HepG2 (cell line): ENCODE measurements at regions not wholly inside any gene's neighbourhood (a gene's known extent, or its start where the extent isn't known, plus 50 kb on each side); places are given as distances from the start of the nearest gene placed in this dataset.

Experiments
- ATAC-seq: fragments of 200-7000 bp; cut with Tn5 transposase; 3 replicates; pipeline ENCODE4 v1.9.1; 2020; ENCODE audit warnings: mild to moderate bottlenecking, moderate library complexity
- BruUV-seq: library from RNA; stranded (reverse); fragments of 400-500 nt; replicated peaks from 2 replicates; lab custom pipeline; 2021; lab: Mats Ljungman, UMichigan
- CTCF ChIA-PET: fragments of 300-600 bp; formaldehyde crosslinking; extraction: SDS; loops from one replicate; lab custom pipeline; 2021; ENCODE audit warnings: low total read pairs, inconsistent platforms, low intra/inter-chr PET ratio; lab: Yijun Ruan, JAX
- POLR2A ChIA-PET: fragments of 350-600 bp; sonication (Branson Sonifier 250); formaldehyde crosslinking; loops from one replicate; lab custom pipeline; 2020; ENCODE audit warnings: antibody characterized with exemption, inconsistent platforms; lab: Yijun Ruan, JAX
- DNase-seq: peaks from one replicate; pipeline ENCODE4 v3.0.0-alpha.2; 2015; ENCODE audit warnings: low spot score
- FAIRE-seq: peaks from 3 replicates; lab custom pipeline; 2011; peaks lifted over from hg19 to GRCh38; lab: Jason Lieb, UNC
- H2AFZ ChIP-seq: one replicate; pipeline ENCODE4 v1.6.1; 2011; ENCODE audit warnings: low read length, inconsistent platforms
- H3K27ac ChIP-seq: fragments of 300-600 bp; 3 replicates; pipeline ENCODE4 v1.8.0; 2011; ENCODE audit warnings: mixed run types, mild to moderate bottlenecking, mixed read lengths, low read length, inconsistent platforms; ENCODE audit not compliant: insufficient read depth; ENCODE audit errors: extremely low read length
- H3K27me3 ChIP-seq, 2 experiments: fragments of 200-600 bp in 1 of 2; 2 replicates in 1 of 2; 3 replicates in 1 of 2; pipeline versions ENCODE4 v1.6.0 to v1.8.0; 2011; ENCODE audit warnings: low read length in 2 of 2, mild to moderate bottlenecking in 2 of 2, moderate library complexity in 2 of 2, inconsistent platforms in 1 of 2; ENCODE audit not compliant: insufficient read depth in 2 of 2, control insufficient read depth in 1 of 2
- H3K36me3 ChIP-seq, 2 experiments: fragments of 200-600 bp in 1 of 2; replicated peaks in 1 of 2; 2 replicates in 1 of 2; 3 replicates in 1 of 2; pipeline versions ENCODE4 v1.5.1 to v1.8.0; 2011; ENCODE audit warnings: low read length in 2 of 2, inconsistent platforms in 1 of 2; ENCODE audit not compliant: insufficient read depth in 2 of 2, control insufficient read depth in 1 of 2
- H3K4me1 ChIP-seq: 2 replicates; pipeline ENCODE4 v1.5.1; 2012; ENCODE audit warnings: low read length, inconsistent platforms; ENCODE audit not compliant: insufficient read depth
- H3K4me2 ChIP-seq: 2 replicates; pipeline ENCODE4 v1.6.0; 2011; ENCODE audit warnings: low read depth, low read length, inconsistent platforms
- H3K4me3 ChIP-seq, 3 experiments: fragments of 200-600 bp in 1 of 3; sonication (generic), shearing (Covaris generic) in 1 of 3; replicated peaks in 1 of 3; 2 replicates each; pipeline ENCODE4 v1.5.1; 2011 to 2016; ENCODE audit warnings: low read length in 3 of 3, inconsistent platforms in 2 of 3, low read depth in 2 of 3, mild to moderate bottlenecking in 2 of 3, control low read depth in 1 of 3, mixed read lengths in 1 of 3; ENCODE audit not compliant: insufficient read depth in 1 of 3
- H3K79me2 ChIP-seq: one replicate; pipeline ENCODE4 v1.6.1; 2011; ENCODE audit warnings: low read length, inconsistent platforms; ENCODE audit not compliant: insufficient read depth
- H3K9ac ChIP-seq: 2 replicates; pipeline ENCODE4 v1.6.0; 2011; ENCODE audit warnings: mild to moderate bottlenecking, low read depth, low read length, inconsistent platforms; ENCODE audit not compliant: insufficient read depth
- H3K9me3 ChIP-seq: 2 replicates; pipeline ENCODE4 v1.5.1; 2012; ENCODE audit warnings: mild to moderate bottlenecking, low read length
- H4K20me1 ChIP-seq: 2 replicates; pipeline ENCODE4 v1.6.0; 2011; ENCODE audit warnings: inconsistent platforms, mild to moderate bottlenecking, low read length, moderate library complexity; ENCODE audit not compliant: insufficient read depth
- ARID2 ChIP-seq: sonication (generic); formaldehyde crosslinking; IDR thresholded peaks from 2 replicates; pipeline ENCODE4 v1.8.1; 2022; ENCODE audit warnings: mild to moderate bottlenecking, missing genetic modification reagents, borderline replicate concordance
- HDAC1 ChIP-seq: sonication (generic); formaldehyde crosslinking; IDR thresholded peaks from 2 replicates; pipeline ENCODE4 v1.5.1; 2020; ENCODE audit warnings: mild to moderate bottlenecking, missing genetic modification reagents
- HNRNPUL1 ChIP-seq: fragments of 200-400 bp; formaldehyde crosslinking; IDR thresholded peaks from 2 replicates; pipeline ENCODE4 v1.6.1; 2017; ENCODE audit warnings: low read depth, mild to moderate bottlenecking, low read length, moderate library complexity
- KMT2B ChIP-seq: IDR thresholded peaks from 2 replicates; pipeline ENCODE4 v1.6.1; 2016; ENCODE audit warnings: missing genetic modification reagents, missing compliant biosample characterization
- MXD1 ChIP-seq: sonication (generic); formaldehyde crosslinking; IDR thresholded peaks from 2 replicates; pipeline ENCODE4 v1.4.0; 2020; ENCODE audit warnings: mild to moderate bottlenecking, missing genetic modification reagents
- NR0B2 ChIP-seq: sonication (generic); formaldehyde crosslinking; IDR thresholded peaks from 2 replicates; pipeline ENCODE4 v1.4.0; 2020; ENCODE audit warnings: mild to moderate bottlenecking, missing genetic modification reagents
- PRDM15 ChIP-seq: sonication (generic); formaldehyde crosslinking; IDR thresholded peaks from 2 replicates; pipeline ENCODE4 v1.4.0; 2020; ENCODE audit warnings: missing genetic modification reagents
- ZNF430 ChIP-seq: sonication (generic); formaldehyde crosslinking; IDR thresholded peaks from 2 replicates; pipeline ENCODE4 v1.9.0; 2021; ENCODE audit warnings: mild to moderate bottlenecking, missing genetic modification reagents
- ZNF687 ChIP-seq: sonication (generic); formaldehyde crosslinking; IDR thresholded peaks from 2 replicates; pipeline ENCODE4 v1.5.1; 2020; ENCODE audit warnings: mild to moderate bottlenecking, missing genetic modification reagents, moderate library complexity
- ZNF790 ChIP-seq: sonication (generic); formaldehyde crosslinking; IDR thresholded peaks from 2 replicates; pipeline ENCODE4 v1.8.0; 2022; ENCODE audit warnings: missing genetic modification reagents, mild to moderate bottlenecking, borderline replicate concordance
- WGBS: methylation state at CpG from one replicate; pipeline ENCODE4 v1.1.6; 2017; ENCODE audit warnings: low lambda C conversion rate; 5-methylcytosine and 5-hydroxymethylcytosine counted together
- in situ Hi-C: cut with HindIII; loops from 2 replicates; pipeline ENCODE4 v1.10.0; 2017; ENCODE audit warnings: low pct_unique_long_range_greater_than_20kb; ENCODE audit not compliant: extremely low pct_ligation_motif_present
- intact Hi-C: fragments of 100-400 bp; cut with micrococcal nuclease; formaldehyde crosslinking; loops from one replicate; pipeline ENCODE4 v1.10.0; 2022; ENCODE audit not compliant: unreplicated experiment

GRCh38 chr1:39104158-39105060, 78.3 kb downstream of the NDUFS5 start:
- Histone ChIP-seq H3K36me3 (no peaks in the 10 kb centered on the region), H3K4me3 (peak overlapping the region; percentile 81 to 94 (median 93); a peak in 5 of 6 replicates), H3K9ac (peak overlapping the region; percentile 67), H3K4me1 (peaks cover 51% of the 10 kb centered on the region), H3K9me3 (no peaks in the 10 kb centered on the region), H4K20me1 (no peaks in the 10 kb centered on the region), H2AFZ (no peak overlapping the region), H3K4me2 (peak overlapping the region; percentile 94), H3K27ac (no peak overlapping the region), H3K79me2 (peaks cover 26% of the 10 kb centered on the region), H3K27me3 (no peaks in the 10 kb centered on the region)
- intact Hi-C loops: loop anchor here (5.0 kb wide), 1 partner anchor 68 kb away; no protein-coding TSS in a partner anchor
- in situ Hi-C loops: loop anchor here (5.0 kb wide), 2 partner anchors 88 to 153 kb away; no protein-coding TSS in a partner anchor
- FAIRE-seq (no peak), ATAC-seq (peak; percentile 66), DNase-seq (no peak)
- CTCF ChIA-PET: interaction anchor here (1.3 to 1.9 kb wide), 2 partner anchors 87 to 154 kb away, joined by 4 to 7 read pairs; no protein-coding TSS in a partner anchor
- POLR2A ChIA-PET: interaction anchor here (1.1 to 2.4 kb wide), 2 partner anchors 29 to 54 kb away, joined by 4 to 27 read pairs; no protein-coding TSS in a partner anchor
- 38% methylated on average over 18 of the region's 25 CpGs for WGBS
- TSS peak; percentile 81 for BruUV-seq
- 0 out of 2 replicates have a peak, but pooled peaks have one; percentile 34 for TF ChIP-seq ARID2
- TF ChIP-seq KMT2B (CRISPR knock-in tag): peak; percentile 30; the same call in 1 of the 2 replicates
- TF ChIP-seq HDAC1 (CRISPR knock-in tag): peak; percentile 36
- TF ChIP-seq MXD1 (CRISPR knock-in tag): 0 out of 2 replicates have a peak, but pooled peaks have one; percentile 5
- TF ChIP-seq ZNF430: peak; percentile 29; the same call in 1 of the 2 replicates
- peak; percentile 33; the same call in 1 of the 2 replicates for TF ChIP-seq PRDM15
- no peak for TF ChIP-seq HNRNPUL1
- TF ChIP-seq ZNF687: peak; percentile 11; the same call in 1 of the 2 replicates
- TF ChIP-seq NR0B2 (CRISPR knock-in tag): 0 out of 2 replicates have a peak, but pooled peaks have one; percentile 18
- no peak for TF ChIP-seq ZNF790 (CRISPR knock-in tag)
